ENCODE measurements at regions not wholly inside any gene's neighbourhood (a gene's known extent, or its start where the extent isn't known, plus 50 kb on each side); places are given as distances from the start of the nearest gene placed in this dataset.

- no peak overlapping the region for H3K27ac ChIP-seq
- TF ChIP-seq, protein P1, sequence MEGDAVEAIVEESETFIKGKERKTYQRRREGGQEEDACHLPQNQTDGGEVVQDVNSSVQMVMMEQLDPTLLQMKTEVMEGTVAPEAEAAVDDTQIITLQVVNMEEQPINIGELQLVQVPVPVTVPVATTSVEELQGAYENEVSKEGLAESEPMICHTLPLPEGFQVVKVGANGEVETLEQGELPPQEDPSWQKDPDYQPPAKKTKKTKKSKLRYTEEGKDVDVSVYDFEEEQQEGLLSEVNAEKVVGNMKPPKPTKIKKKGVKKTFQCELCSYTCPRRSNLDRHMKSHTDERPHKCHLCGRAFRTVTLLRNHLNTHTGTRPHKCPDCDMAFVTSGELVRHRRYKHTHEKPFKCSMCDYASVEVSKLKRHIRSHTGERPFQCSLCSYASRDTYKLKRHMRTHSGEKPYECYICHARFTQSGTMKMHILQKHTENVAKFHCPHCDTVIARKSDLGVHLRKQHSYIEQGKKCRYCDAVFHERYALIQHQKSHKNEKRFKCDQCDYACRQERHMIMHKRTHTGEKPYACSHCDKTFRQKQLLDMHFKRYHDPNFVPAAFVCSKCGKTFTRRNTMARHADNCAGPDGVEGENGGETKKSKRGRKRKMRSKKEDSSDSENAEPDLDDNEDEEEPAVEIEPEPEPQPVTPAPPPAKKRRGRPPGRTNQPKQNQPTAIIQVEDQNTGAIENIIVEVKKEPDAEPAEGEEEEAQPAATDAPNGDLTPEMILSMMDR (conservative IDR thresholded peaks at IDR 0.05), result no peak
- TF ChIP-seq ZFX (IDR thresholded peaks at IDR 0.05), result no peak
Observed at GRCh38 chr20:23167431-23167830, 81.3 kb upstream of the CD93 start.

DNA sequence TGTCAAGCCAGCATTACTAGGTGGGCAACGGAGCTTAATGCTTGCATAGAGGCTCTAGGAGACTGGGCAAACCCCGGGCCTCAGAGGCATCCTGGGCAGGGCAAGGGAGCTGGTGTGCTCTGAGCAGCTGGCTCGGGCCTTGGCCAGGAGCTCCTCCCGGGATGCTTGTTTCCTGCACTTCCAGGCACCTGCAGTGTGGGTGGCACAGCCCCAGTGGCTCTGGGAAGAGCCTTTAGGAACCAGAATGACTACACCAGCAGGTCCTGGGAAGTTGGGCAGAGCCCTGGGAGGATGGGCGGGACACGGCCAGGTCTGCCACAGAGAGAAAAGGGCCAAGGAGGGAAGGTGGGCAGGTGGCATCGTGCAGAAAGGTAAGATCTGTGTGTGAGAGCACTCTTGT is 80.4 kb upstream of the CD93 start:
- TF ChIP-seq, protein P1 (conservative IDR thresholded peaks at IDR 0.05), result no peak
- no peak for TF ChIP-seq ZFX (IDR thresholded peaks at IDR 0.05)
- H3K27ac ChIP-seq, result no peak overlapping the region

DNA sequence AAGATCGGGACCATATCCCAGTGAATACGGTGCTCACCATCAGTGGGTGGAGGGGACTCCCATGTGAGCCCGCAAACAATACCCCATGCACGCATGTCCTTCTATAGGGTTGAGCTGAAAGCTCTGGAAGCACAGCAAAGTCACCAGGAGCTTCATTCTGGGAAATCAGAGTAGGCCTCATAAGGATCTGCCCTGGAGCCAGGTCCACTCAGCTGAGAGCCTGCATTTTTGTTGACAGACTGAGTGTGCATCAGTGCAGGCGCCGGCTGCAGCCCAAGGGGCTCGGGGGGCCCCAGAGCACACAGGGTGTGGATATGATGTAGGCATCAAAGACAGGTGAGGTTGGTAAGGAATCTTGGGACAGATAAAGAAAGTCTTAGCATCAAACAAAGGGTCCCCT is 79.8 kb upstream of the CD93 start:
- TF ChIP-seq, protein P1 (conservative IDR thresholded peaks at IDR 0.05), result no peak
- TF ChIP-seq ZFX (IDR thresholded peaks at IDR 0.05), result no peak
- H3K27ac ChIP-seq, result no peak overlapping the region

- H3K27ac ChIP-seq, result no peak overlapping the region
- no peak for TF ChIP-seq ZFX (IDR thresholded peaks at IDR 0.05)
- TF ChIP-seq, protein P1 (conservative IDR thresholded peaks at IDR 0.05), result no peak
Observed at GRCh38 chr20:23165307-23165750, 79.2 kb upstream of the CD93 start.

DNA sequence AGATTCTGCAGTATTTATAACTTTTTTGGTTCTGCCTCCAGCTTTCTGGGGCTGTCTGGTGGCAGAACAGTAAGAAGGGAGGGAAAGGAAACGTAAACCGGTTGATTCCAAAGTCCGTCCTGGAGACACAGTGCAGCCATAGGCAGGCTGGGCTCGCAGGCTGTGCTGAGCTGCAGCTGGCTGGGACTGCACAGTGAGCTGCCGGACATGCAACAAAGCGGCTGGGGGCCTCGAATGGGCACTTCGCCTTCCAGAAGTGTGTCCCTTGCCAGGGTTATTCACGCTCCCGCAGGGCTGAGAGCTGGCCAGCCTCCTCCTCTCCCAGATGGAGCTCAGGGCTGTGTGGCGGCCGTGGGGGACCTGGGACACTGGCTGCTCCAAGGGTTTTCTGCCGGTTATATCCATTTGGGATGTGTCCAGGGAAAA is 78.1 kb upstream of the CD93 start:
- no peak for TF ChIP-seq ZFX (IDR thresholded peaks at IDR 0.05)
- TF ChIP-seq, protein P1 (conservative IDR thresholded peaks at IDR 0.05), result no peak
- no peak overlapping the region for H3K27ac ChIP-seq

- H3K27ac ChIP-seq, result no peak overlapping the region
- TF ChIP-seq, protein P1 (conservative IDR thresholded peaks at IDR 0.05), result no peak
- no peak for TF ChIP-seq ZFX (IDR thresholded peaks at IDR 0.05)
Observed at GRCh38 chr20:23163562-23163961, 77.4 kb upstream of the CD93 start.

GRCh38 chr20:23162887-23163286 is 76.8 kb upstream of the CD93 start:
- TF ChIP-seq, protein P1 (conservative IDR thresholded peaks at IDR 0.05), result no peak
- no peak for TF ChIP-seq ZFX (IDR thresholded peaks at IDR 0.05)
- no peak overlapping the region for H3K27ac ChIP-seq
